Upper lobe of left lung (tissue), 4 donors: ENCODE measurements at regions not wholly inside any gene's neighbourhood (a gene's known extent, or its start where the extent isn't known, plus 50 kb on each side); places are given as distances from the start of the nearest gene placed in this dataset.

Source experiments
- CTCF ChIP-seq, 6 experiments: fragments of 450-650 bp in 4 of 6; fragments of 200-600 bp in 2 of 6; sonication (generic) in 2 of 6; IDR thresholded peaks; one replicate each; pipeline ENCODE4 v1.5.1; 2016 to 2019; ENCODE audit warnings: antibody characterized with exemption in 6 of 6
- EP300 ChIP-seq, 4 donors: sonication (generic); formaldehyde crosslinking; IDR thresholded peaks; one replicate each; pipeline ENCODE4 v1.5.1; 2017; ENCODE audit warnings: antibody characterized with exemption in 4 of 4, control low read depth in 2 of 4
- POLR2A ChIP-seq, 4 donors: fragments of 450-650 bp; IDR thresholded peaks; one replicate each; pipeline ENCODE4 v1.5.1; 2016 to 2017; ENCODE audit warnings: antibody characterized with exemption in 4 of 4, mild to moderate bottlenecking in 2 of 4
- POLR2AphosphoS5 ChIP-seq, 2 donors: sonication (generic); formaldehyde crosslinking; IDR thresholded peaks; one replicate each; pipeline ENCODE4 v1.5.1; 2017; ENCODE audit warnings: antibody characterized with exemption in 2 of 2

DNA sequence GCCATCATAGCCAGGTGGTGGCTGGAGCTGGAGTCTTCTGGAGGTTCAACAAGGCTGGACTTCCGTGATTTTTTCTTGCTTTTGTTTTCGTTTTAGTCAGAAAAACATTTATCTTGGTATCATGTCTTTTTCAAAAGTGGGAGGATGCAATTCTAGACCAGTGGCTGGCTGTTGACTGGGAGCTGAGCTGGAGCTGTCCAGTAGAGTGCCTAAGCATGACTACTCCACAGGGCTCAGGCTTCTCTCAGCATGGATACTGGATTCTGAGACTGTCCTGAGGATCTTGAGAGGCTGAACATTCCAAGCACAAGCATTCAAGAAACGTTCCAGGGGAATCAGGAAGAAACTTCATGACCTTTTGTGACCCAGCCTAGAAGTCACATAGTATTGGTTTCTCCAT lies 598.1 kb downstream of the MID1IP1 start:
- TF ChIP-seq CTCF (IDR thresholded peaks at IDR 0.05) (no peak), POLR2A (IDR thresholded peaks at IDR 0.05) (no peak), POLR2AphosphoS5 (IDR thresholded peaks at IDR 0.05) (no peak), EP300 (IDR thresholded peaks at IDR 0.05) (no peak)
